SH-SY5Y (cell line): ENCODE measurements at regions not wholly inside any gene's neighbourhood (a gene's known extent, or its start where the extent isn't known, plus 50 kb on each side); places are given as distances from the start of the nearest gene placed in this dataset.

Experiments used
- GATA2 ChIP-seq: IDR thresholded peaks from 2 replicates; pipeline ENCODE4 v1.6.1; 2011; ENCODE audit warnings: mild to moderate bottlenecking, low read depth, low read length
- GATA3 ChIP-seq: IDR thresholded peaks from 2 replicates; pipeline ENCODE4 v1.6.1; 2011; ENCODE audit warnings: low read depth, mild to moderate bottlenecking, low read length, moderate library complexity

DNA sequence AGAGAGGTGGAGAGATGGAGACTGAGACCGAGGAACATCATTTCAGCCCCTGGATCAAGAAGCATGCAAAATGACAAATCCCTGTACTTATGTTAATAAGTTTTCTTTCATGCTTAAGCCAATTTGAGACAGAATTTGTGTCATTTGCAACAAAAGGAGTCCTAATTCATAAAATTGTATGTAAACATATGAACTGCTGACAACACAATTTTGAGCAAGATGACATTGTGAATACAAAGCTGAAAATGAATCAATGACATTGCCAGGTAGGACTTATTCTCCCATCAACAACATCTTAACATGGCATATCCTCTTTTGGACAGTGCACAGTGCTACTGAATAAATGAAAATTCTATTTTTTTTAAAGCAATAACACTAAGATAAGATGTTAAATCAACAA is 264.0 kb downstream of the WDR11 start:
- TF ChIP-seq GATA2 (no peak), GATA3 (no peak)
